K562 (cell line): ENCODE measurements at regions not wholly inside any gene's neighbourhood (a gene's known extent, or its start where the extent isn't known, plus 50 kb on each side); places are given as distances from the start of the nearest gene placed in this dataset.

Experiments used
- ATAC-seq: fragments of 200-7000 bp; cut with Tn5 transposase; 3 replicates; pipeline ENCODE4 v1.9.1; 2020; ENCODE audit warnings: moderate library complexity
- BruUV-seq: library from RNA; stranded (reverse); fragments of 400-500 nt; replicated peaks from 2 replicates; lab custom pipeline; 2021; lab: Mats Ljungman, UMichigan
- CTCF ChIA-PET: fragments of 300-600 bp; formaldehyde crosslinking; extraction: SDS; loops from one replicate; lab custom pipeline; 2021; ENCODE audit warnings: low intra/inter-chr PET ratio; lab: Yijun Ruan, JAX
- POLR2A ChIA-PET: fragments of 300-600, 350-650 bp; sonication (Branson Sonifier 250); formaldehyde crosslinking; extraction: SDS; loops from one replicate; lab custom pipeline; 2021; ENCODE audit warnings: antibody characterized with exemption, inconsistent platforms; lab: Yijun Ruan, JAX
- DNase-seq, 4 experiments: peaks; one replicate each; pipeline versions ENCODE4 v3.0.0 to v3.0.0-alpha.2; 2011 to 2018; ENCODE audit warnings: low spot score in 3 of 4, mixed read lengths in 3 of 4; ENCODE audit errors: extremely low read depth in 1 of 4
- FAIRE-seq: peaks from 2 replicates; lab custom pipeline; 2011; peaks lifted over from hg19 to GRCh38; lab: Jason Lieb, UNC
- H2AFZ ChIP-seq: 2 replicates; pipeline ENCODE4 v1.6.0; 2011; ENCODE audit warnings: low read depth, low read length, control low read depth, inconsistent platforms
- H3K27ac ChIP-seq: fragments of 200-600 bp; 3 replicates; pipeline ENCODE4 v1.8.0; 2011; ENCODE audit warnings: low read depth, mild to moderate bottlenecking, control low read depth, inconsistent platforms, low read length, moderate library complexity, mixed read lengths; ENCODE audit errors: extremely low read depth
- H3K27me3 ChIP-seq, 2 experiments: fragments of 300-600 bp in 1 of 2; 2 replicates in 1 of 2; 3 replicates in 1 of 2; pipeline versions ENCODE4 v1.6.0 to v1.8.0; 2011; ENCODE audit warnings: inconsistent platforms in 2 of 2, low read length in 2 of 2, mild to moderate bottlenecking in 1 of 2, mixed read lengths in 1 of 2, moderate library complexity in 1 of 2; ENCODE audit not compliant: control insufficient read depth in 2 of 2, insufficient read depth in 2 of 2
- H3K36me3 ChIP-seq: fragments of 300-600 bp; 3 replicates; pipeline ENCODE4 v1.8.0; 2011; ENCODE audit warnings: mild to moderate bottlenecking, low read length, inconsistent platforms; ENCODE audit not compliant: control insufficient read depth, insufficient read depth
- H3K4me1 ChIP-seq, 2 experiments: fragments of 200-600 bp in 1 of 2; replicated peaks in 1 of 2; 2 replicates in 1 of 2; 3 replicates in 1 of 2; pipeline versions ENCODE4 v1.5.1 to v1.8.0; 2011; ENCODE audit warnings: inconsistent platforms in 2 of 2, low read length in 2 of 2, mild to moderate bottlenecking in 1 of 2, mixed read lengths in 1 of 2, moderate library complexity in 1 of 2; ENCODE audit not compliant: control insufficient read depth in 2 of 2, insufficient read depth in 2 of 2
- H3K4me2 ChIP-seq: 2 replicates; pipeline ENCODE4 v1.6.1; 2011; ENCODE audit warnings: low read length, control low read depth, inconsistent platforms, mixed read lengths; ENCODE audit not compliant: insufficient read depth
- H3K4me3 ChIP-seq: fragments of 200-600 bp; sonication (generic), shearing (Covaris generic); 2 replicates; pipeline ENCODE4 v1.5.1; 2016; ENCODE audit warnings: control low read depth, inconsistent platforms
- H3K79me2 ChIP-seq: fragments of 200-600 bp; 3 replicates; pipeline ENCODE4 v1.8.0; 2011; ENCODE audit warnings: low read length, inconsistent platforms; ENCODE audit not compliant: control insufficient read depth, insufficient read depth
- H3K9ac ChIP-seq, 2 experiments: 2 replicates each; pipeline versions ENCODE4 v1.6.0 to v1.6.1; 2011; ENCODE audit warnings: low read depth in 2 of 2, low read length in 2 of 2, control low read depth in 1 of 2, inconsistent platforms in 1 of 2, mild to moderate bottlenecking in 1 of 2, mixed read lengths in 1 of 2; ENCODE audit not compliant: insufficient read depth in 1 of 2
- H3K9me1 ChIP-seq: one replicate; pipeline ENCODE4 v1.6.0; 2011; ENCODE audit warnings: inconsistent platforms, mild to moderate bottlenecking, low read length, moderate library complexity; ENCODE audit not compliant: control insufficient read depth, insufficient read depth
- H3K9me3 ChIP-seq: replicated peaks from 2 replicates; pipeline ENCODE4 v1.5.1; 2011; ENCODE audit warnings: low read depth, low read length, inconsistent platforms; ENCODE audit not compliant: control insufficient read depth, insufficient read depth
- H4K20me1 ChIP-seq: replicated peaks from 2 replicates; pipeline ENCODE4 v1.6.1; 2011; ENCODE audit warnings: low read length, inconsistent platforms, mixed read lengths; ENCODE audit not compliant: control insufficient read depth, insufficient read depth
- ATF3 ChIP-seq, 2 experiments: fragments of 450-650 bp in 1 of 2; sonication (generic) in 1 of 2; formaldehyde crosslinking in 1 of 2; IDR thresholded peaks in 1 of 2; conservative IDR thresholded peaks in 1 of 2; 2 replicates each; pipeline versions ENCODE4 v1.6.1 to v1.8.1; 2016 to 2023; ENCODE audit warnings: mild to moderate bottlenecking in 2 of 2, moderate library complexity in 2 of 2, inconsistent platforms in 1 of 2, missing genetic modification reagents in 1 of 2
- NR3C1 ChIP-seq: sonication (generic); formaldehyde crosslinking; IDR thresholded peaks from 2 replicates; pipeline ENCODE4 v1.8.1; 2022; ENCODE audit warnings: missing genetic modification reagents
- UBTF ChIP-seq, 2 experiments: IDR thresholded peaks; 2 replicates each; pipeline ENCODE4 v1.6.1; 2012; ENCODE audit warnings: improper control_type of control experiment in 2 of 2, low read depth in 2 of 2, low read length in 2 of 2, borderline replicate concordance in 1 of 2
- ZNF239 ChIP-seq: fragments of 250-450 bp; sonication (Bioruptor Pico); IDR thresholded peaks from 2 replicates; pipeline ENCODE4 v1.4.0; 2020; ENCODE audit warnings: mild to moderate bottlenecking
- ZNF316 ChIP-seq: fragments of 450-650 bp; IDR thresholded peaks from 2 replicates; pipeline ENCODE4 v1.6.1; 2016
- WGBS: fragments of 100-300 bp; shearing (Covaris generic); methylation state at CpG from one replicate; pipeline ENCODE4 v1.1.6; 2016; ENCODE audit warnings: low coverage, mixed read lengths; ENCODE audit not compliant: insufficient coverage; ENCODE audit errors: missing lambda C conversion rate; 5-methylcytosine and 5-hydroxymethylcytosine counted together
- in situ Hi-C: fragments of 300-500 bp; cut with MboI; formaldehyde crosslinking; loops from 4 replicates; pipeline ENCODE4 v1.15.0; 2018; ENCODE audit warnings: inconsistent platforms, mixed read lengths
- intact Hi-C: fragments of 100-400 bp; cut with micrococcal nuclease; formaldehyde crosslinking; loops from 2 replicates; pipeline ENCODE4 v1.14.2; 2022

DNA sequence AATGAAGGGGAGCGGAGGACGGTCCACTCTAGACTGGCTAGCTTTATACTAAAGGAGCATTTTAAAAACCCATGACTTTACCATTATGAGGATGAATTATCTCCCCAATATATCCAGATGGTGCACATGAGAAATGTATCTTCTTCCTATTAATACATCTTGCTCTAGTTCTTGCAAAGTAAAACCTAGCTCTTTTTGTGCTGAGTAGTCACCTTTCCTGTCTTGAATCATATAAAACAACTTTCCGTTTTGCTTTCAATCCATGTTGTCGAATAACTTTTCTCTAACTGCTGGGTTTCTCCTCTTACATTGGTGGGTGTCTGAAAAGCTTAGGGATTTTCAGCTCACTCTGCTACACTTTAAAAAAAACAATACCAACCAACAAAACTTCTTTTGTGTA lies 96.3 kb upstream of the TAC1 start:
- no peak for DNase-seq
- CTCF ChIA-PET, result no interaction called here
- TF ChIP-seq ZNF239 (CRISPR knock-in tag) (no peak), ZNF316 (peak; percentile 54; the same call in 1 of the 2 replicates)

GRCh38 chr7:97639036-97639435 lies 92.8 kb upstream of the TAC1 start:
- in situ Hi-C loops (no loop called here), intact Hi-C loops (no loop called here)
- H3K79me2 ChIP-seq, result no peaks in the 10 kb centered on the region
- DNase-seq, result no peak
- H2AFZ ChIP-seq, result no peak overlapping the region
- H3K36me3 ChIP-seq, result no peaks in the 10 kb centered on the region
- POLR2A ChIA-PET, result interaction anchor here (0.8 kb wide), 1 partner anchor 31 kb away, joined by 3 read pairs; no protein-coding TSS in a partner anchor
- CTCF ChIA-PET, result no interaction called here
- no peaks in the 10 kb centered on the region for H3K27me3 ChIP-seq
- TF ChIP-seq ATF3 (IDR thresholded peaks at IDR 0.05) (peak; percentile 22; the same call in 1 of the 2 replicates), ATF3 (CRISPR knock-in tag; conservative IDR thresholded peaks at IDR 0.05) (no peak), NR3C1 (CRISPR knock-in tag) (no peak), UBTF (IDR thresholded peaks at IDR 0.05; ENCODE audit: borderline replicate concordance in 1 of 2, low read depth in 2 of 2, low read length in 2 of 2) (no peak)
- no peak overlapping the region for H3K27ac ChIP-seq
- H3K4me3 ChIP-seq, result no peak overlapping the region
- H3K4me1 ChIP-seq, result no peaks in the 10 kb centered on the region
- H3K9ac ChIP-seq, result no peak overlapping the region
- H4K20me1 ChIP-seq, result no peaks in the 10 kb centered on the region
- no peak for ATAC-seq
- no peak overlapping the region for H3K4me2 ChIP-seq
- no peaks in the 10 kb centered on the region for H3K9me1 ChIP-seq
- no TSS peak for BruUV-seq
- FAIRE-seq, result no peak
- H3K9me3 ChIP-seq, result no peaks in the 10 kb centered on the region

More for the DNA sequence above, 96.3 kb upstream of the TAC1 start:
- Histone ChIP-seq H3K4me2 (no peak overlapping the region), H3K27me3 (no peaks in the 10 kb centered on the region), H3K79me2 (no peaks in the 10 kb centered on the region), H3K4me3 (no peak overlapping the region), H3K4me1 (no peaks in the 10 kb centered on the region), H3K27ac (no peak overlapping the region), H2AFZ (no peak overlapping the region), H3K9me3 (no peaks in the 10 kb centered on the region), H3K9me1 (no peaks in the 10 kb centered on the region), H3K9ac (no peak overlapping the region), H4K20me1 (no peaks in the 10 kb centered on the region), H3K36me3 (no peaks in the 10 kb centered on the region)
- ATAC-seq (no peak), FAIRE-seq (no peak)
- intact Hi-C loops, result no loop called here
- 0% methylated on average over 4 of the region's 4 CpGs for WGBS
- no TSS peak for BruUV-seq
- in situ Hi-C loops, result no loop called here
- POLR2A ChIA-PET, result no interaction called here
